HepG2 (cell line): ENCODE measurements at regions not wholly inside any gene's neighbourhood (a gene's known extent, or its start where the extent isn't known, plus 50 kb on each side); places are given as distances from the start of the nearest gene placed in this dataset.

ENCODE experiments used
- CBX5 ChIP-seq: sonication (generic); formaldehyde crosslinking; IDR thresholded peaks from 2 replicates; pipeline ENCODE4 v1.4.0; 2020; ENCODE audit warnings: missing genetic modification reagents, borderline replicate concordance
- CEBPB ChIP-seq: IDR thresholded peaks from 2 replicates; pipeline ENCODE4 v1.6.1; 2011; ENCODE audit warnings: low read depth, low read length, improper control_type of control experiment, borderline replicate concordance
- IRF2 ChIP-seq: IDR thresholded peaks from 2 replicates; pipeline ENCODE4 v1.6.1; 2018; ENCODE audit warnings: missing genetic modification reagents, missing compliant biosample characterization
- NFAT5 ChIP-seq: sonication (generic); formaldehyde crosslinking; IDR thresholded peaks from 2 replicates; pipeline ENCODE4 v1.4.0; 2020; ENCODE audit warnings: missing genetic modification reagents
- NFIC ChIP-seq: IDR thresholded peaks from 2 replicates; pipeline ENCODE4 v1.6.1; 2012; ENCODE audit warnings: mild to moderate bottlenecking, low read length, inconsistent platforms
- POLR2AphosphoS5 ChIP-seq: IDR thresholded peaks from 2 replicates; pipeline ENCODE4 v1.6.1; 2012; ENCODE audit warnings: low read depth, low read length
- YY1 ChIP-seq: IDR thresholded peaks from 2 replicates; pipeline ENCODE4 v1.6.1; 2011; ENCODE audit warnings: low read length, low read depth, moderate library complexity, mild to moderate bottlenecking; ENCODE audit not compliant: insufficient read depth, insufficient replicate concordance

- TF ChIP-seq CBX5 (CRISPR knock-in tag) (no peak), POLR2AphosphoS5 (no peak), CEBPB (no peak), IRF2 (CRISPR knock-in tag) (no peak), YY1 (no peak), NFIC (no peak), NFAT5 (no peak)
These were observed 108.5 kb upstream of the MYL2 start for GRCh38 chr12:111028830-111029229.
